ENCODE measurements at regions not wholly inside any gene's neighbourhood (a gene's known extent, or its start where the extent isn't known, plus 50 kb on each side); places are given as distances from the start of the nearest gene placed in this dataset.
A peak's percentile ranks its signal among the peaks of the same experiment; 100 is the strongest.

GRCh38 chr1:60948486-60948885, 133.9 kb upstream of the NFIA start:
- no peak for TF ChIP-seq EZH2phosphoT487 (IDR thresholded peaks at IDR 0.05; ENCODE audit: borderline replicate concordance, low read length)
- no peak for TF ChIP-seq CTCF (IDR thresholded peaks at IDR 0.05; ENCODE audit: low read depth, low read length, poor library complexity, severe bottlenecking)
- Histone ChIP-seq H3K79me2 (ENCODE audit: control insufficient read depth, low read length) (no peaks in the 10 kb centered on the region), H4K20me1 (ENCODE audit: control insufficient read depth, insufficient read depth, low read depth, low read length) (no peaks in the 10 kb centered on the region), H3K4me3 (ENCODE audit: low read length) (no peak overlapping the region), H3K27me3 (ENCODE audit: control insufficient read depth, low read length) (peaks cover 13% of the 10 kb centered on the region), H3K9me3 (ENCODE audit: control insufficient read depth, insufficient read depth, low read length) (no peaks in the 10 kb centered on the region), H3K4me1 (ENCODE audit: control insufficient read depth, low read length) (peaks cover 10% of the 10 kb centered on the region), H3K36me3 (ENCODE audit: control insufficient read depth, low read length) (no peaks in the 10 kb centered on the region), H3K9me2 (replicated peaks; ENCODE audit: control insufficient read depth, low read length) (no peaks in the 10 kb centered on the region), H3K27ac (ENCODE audit: low read depth, low read length) (no peak overlapping the region), H3F3A (ENCODE audit: control insufficient read depth, insufficient read depth) (no peaks in the 10 kb centered on the region), H3K4me2 (ENCODE audit: low read length) (no peak overlapping the region)

DNA sequence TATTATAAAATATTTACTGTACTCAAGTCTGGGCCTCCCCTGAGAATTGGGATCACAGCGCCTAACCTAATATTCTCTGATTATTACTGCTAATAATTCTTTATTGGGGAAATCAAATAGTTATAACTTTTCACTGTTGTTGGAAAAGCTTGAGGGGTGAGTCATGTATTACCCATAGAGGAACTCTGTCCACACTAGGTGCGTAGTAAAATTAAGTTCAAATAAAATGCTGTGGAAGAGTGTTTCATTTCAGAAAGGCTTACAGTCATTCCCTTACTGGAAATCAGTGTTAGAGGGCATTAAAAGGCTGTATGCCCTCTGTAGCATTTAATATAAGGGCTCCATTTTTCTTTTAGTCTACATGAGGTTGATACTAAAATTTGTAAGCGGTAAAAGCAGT, 135.0 kb upstream of the NFIA start:
- no peak for TF ChIP-seq EZH2phosphoT487 (IDR thresholded peaks at IDR 0.05; ENCODE audit: borderline replicate concordance, low read length)
- no peak for TF ChIP-seq CTCF (IDR thresholded peaks at IDR 0.05; ENCODE audit: low read depth, low read length, poor library complexity, severe bottlenecking)
- Histone ChIP-seq H4K20me1 (ENCODE audit: control insufficient read depth, insufficient read depth, low read depth, low read length) (no peaks in the 10 kb centered on the region), H3K9me3 (ENCODE audit: control insufficient read depth, insufficient read depth, low read length) (no peaks in the 10 kb centered on the region), H3K4me2 (ENCODE audit: low read length) (no peak overlapping the region), H3F3A (ENCODE audit: control insufficient read depth, insufficient read depth) (no peaks in the 10 kb centered on the region), H3K27me3 (ENCODE audit: control insufficient read depth, low read length) (peaks cover 13% of the 10 kb centered on the region), H3K4me1 (ENCODE audit: control insufficient read depth, low read length) (peaks cover 18% of the 10 kb centered on the region), H3K9me2 (replicated peaks; ENCODE audit: control insufficient read depth, low read length) (no peaks in the 10 kb centered on the region), H3K79me2 (ENCODE audit: control insufficient read depth, low read length) (no peaks in the 10 kb centered on the region), H3K27ac (ENCODE audit: low read depth, low read length) (no peak overlapping the region), H3K4me3 (ENCODE audit: low read length) (no peak overlapping the region), H3K36me3 (ENCODE audit: control insufficient read depth, low read length) (no peaks in the 10 kb centered on the region)

DNA sequence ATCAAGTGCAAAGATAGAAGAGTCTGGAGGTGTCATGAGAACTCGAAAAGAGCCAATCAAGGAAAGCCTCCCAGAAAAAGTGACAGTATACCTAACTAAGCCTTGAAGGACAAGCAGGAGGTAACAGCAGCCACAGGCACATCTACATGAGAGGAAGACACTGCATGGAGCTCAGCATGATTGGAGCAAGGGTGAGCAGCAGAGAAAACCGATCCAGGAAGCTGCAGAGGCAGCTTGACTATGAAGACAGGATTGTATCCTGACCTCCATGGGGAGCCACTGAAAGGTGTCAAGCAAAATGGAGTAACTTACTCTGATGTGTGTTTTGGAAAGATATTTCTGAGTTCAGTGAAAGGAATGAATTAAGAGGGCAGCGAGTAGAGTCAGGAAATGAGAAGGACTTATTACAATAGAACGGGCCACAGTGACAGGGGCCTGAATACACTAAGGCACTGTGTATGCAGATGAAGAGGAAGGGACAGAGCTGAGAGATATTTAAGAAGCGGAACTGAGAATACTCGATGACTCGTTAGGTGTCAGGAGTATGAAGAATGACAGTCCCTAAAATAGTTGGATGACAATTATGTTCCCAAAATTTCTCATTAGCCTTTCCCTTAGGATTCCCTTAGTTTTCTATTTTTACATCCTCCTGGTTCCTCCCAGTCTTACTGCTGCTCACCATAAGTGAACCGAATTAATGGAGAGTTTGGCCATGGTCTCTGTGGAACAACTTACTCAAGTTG, 139.3 kb upstream of the NFIA start:
- no peak for TF ChIP-seq EZH2phosphoT487 (IDR thresholded peaks at IDR 0.05; ENCODE audit: borderline replicate concordance, low read length)
- no peak for TF ChIP-seq CTCF (IDR thresholded peaks at IDR 0.05; ENCODE audit: low read depth, low read length, poor library complexity, severe bottlenecking)
- Histone ChIP-seq H3F3A (ENCODE audit: control insufficient read depth, insufficient read depth) (no peaks in the 10 kb centered on the region), H3K36me3 (ENCODE audit: control insufficient read depth, low read length) (no peaks in the 10 kb centered on the region), H4K20me1 (ENCODE audit: control insufficient read depth, insufficient read depth, low read depth, low read length) (no peaks in the 10 kb centered on the region), H3K27me3 (ENCODE audit: control insufficient read depth, low read length) (peaks cover 9% of the 10 kb centered on the region), H3K27ac (ENCODE audit: low read depth, low read length) (no peak overlapping the region), H3K9me3 (ENCODE audit: control insufficient read depth, insufficient read depth, low read length) (no peaks in the 10 kb centered on the region), H3K4me2 (ENCODE audit: low read length) (peak overlapping the region; percentile 20; the same call in 1 of the 2 replicates), H3K79me2 (ENCODE audit: control insufficient read depth, low read length) (no peaks in the 10 kb centered on the region), H3K4me1 (ENCODE audit: control insufficient read depth, low read length) (peaks cover 10% of the 10 kb centered on the region), H3K9me2 (replicated peaks; ENCODE audit: control insufficient read depth, low read length) (no peaks in the 10 kb centered on the region), H3K4me3 (ENCODE audit: low read length) (no peak overlapping the region; the same call in 1 of the 2 replicates)

Data from DOHH2 (cell line).